Ecto neural progenitor cell (in vitro differentiated cells): ENCODE measurements at regions not wholly inside any gene's neighbourhood (a gene's known extent, or its start where the extent isn't known, plus 50 kb on each side); places are given as distances from the start of the nearest gene placed in this dataset.

ENCODE experiments used
- DNase-seq: peaks from one replicate; pipeline ENCODE4 v3.0.0-alpha.2; 2018; ENCODE audit warnings: low spot score

DNA sequence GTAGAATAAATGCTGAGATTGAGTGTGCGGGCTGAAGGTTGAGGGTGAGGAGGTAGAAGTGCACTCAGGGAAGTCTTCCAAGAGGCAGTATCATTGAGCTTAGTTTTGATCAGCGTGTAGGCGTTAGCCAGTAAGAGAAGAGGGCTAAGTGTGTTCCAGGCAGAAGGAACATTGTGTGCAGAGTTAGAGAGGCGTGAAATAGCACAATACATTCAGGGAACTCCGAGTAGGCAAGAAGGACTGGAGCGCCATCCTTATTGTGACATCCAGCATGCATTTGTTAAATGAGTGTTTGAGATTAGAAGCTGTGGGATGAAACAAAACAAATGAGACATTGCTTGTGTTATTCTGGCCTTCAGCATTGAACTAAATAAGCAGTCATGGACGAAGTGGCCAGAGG lies 140.9 kb upstream of the MKLN1 start:
- DNase-seq = no peak

DNA sequence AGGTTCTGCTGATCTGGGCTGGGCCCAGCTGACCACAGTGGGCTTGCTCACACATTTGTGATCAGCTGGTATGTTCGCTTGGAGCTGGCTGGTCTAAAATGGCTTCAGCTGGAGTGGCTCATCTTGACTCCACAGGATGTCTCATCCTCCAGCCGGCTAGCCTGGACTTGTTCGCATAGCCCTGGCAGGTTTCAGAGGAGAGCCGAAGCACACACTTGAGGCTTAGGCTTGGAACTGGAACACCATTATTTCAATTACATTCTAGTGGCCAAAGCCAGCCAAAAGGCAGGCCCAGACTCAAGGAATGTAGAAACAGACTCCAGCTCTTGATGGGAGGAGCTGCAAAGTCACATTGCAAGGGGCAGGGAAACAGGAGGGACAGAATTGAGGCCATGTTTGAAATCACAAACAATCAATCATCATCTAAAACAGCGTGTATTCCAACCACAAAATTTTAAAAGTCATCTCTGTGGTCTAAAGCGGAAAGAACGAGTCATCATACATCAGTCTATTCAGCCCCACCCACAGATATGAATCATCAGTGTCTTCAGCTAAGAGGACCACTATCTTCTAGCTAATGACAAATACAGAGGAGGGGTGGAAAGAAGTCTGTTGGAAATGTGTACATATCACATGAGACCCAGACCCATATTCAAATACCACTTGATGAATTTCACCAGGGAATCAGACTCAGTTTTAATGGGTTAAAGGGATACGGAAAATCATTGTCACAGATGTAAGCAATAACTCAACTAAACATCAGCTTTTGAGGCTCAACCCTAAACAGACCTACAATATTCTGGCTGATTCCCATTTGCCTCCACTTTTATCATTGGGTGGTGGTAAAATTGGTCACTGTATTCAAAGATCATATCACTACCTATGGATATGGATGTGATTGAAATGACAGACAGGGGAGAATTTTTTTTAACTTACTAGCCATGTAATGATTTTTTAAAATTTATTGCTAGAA lies 139.0 kb upstream of the MKLN1 start:
- DNase-seq = no peak

DNA sequence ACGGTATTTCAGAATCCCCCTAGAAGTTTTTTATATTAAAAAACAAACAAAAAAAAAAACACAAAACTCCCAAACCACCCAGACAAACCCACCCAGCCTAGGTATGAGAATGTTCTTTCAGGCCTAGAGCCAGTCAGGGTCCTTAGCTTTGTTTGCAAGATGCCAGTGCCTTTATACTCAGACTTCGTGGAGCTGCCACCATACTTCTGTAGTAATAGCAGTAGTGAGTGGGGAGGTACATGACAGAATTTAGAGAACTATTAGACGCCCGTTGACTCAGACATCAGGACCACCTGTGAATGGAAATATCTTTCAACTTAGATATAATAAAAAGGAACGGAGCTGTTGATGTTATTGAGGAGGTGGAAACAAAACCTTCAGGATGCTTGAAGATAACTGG lies 138.2 kb upstream of the MKLN1 start:
- DNase-seq = no peak

DNA sequence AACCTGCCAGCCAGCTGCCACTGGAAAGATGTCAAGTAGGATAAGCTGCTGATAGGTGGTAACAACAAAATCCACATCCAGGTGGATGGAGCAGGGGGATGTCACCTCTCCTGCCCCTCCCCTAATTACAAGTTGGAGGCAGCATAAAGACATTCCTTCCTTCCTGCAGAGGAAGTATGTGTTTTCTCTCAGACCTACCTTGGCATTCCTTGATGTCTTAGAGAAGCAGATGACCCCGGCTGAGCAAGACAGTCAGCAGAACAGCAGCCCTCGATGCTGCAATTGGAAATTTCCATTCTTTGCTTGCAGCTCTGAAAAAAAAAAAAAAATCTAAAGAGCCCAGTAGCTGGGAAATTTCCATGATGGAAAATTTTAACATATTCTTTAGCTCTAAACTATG lies 137.5 kb upstream of the MKLN1 start:
- DNase-seq = no peak

DNA sequence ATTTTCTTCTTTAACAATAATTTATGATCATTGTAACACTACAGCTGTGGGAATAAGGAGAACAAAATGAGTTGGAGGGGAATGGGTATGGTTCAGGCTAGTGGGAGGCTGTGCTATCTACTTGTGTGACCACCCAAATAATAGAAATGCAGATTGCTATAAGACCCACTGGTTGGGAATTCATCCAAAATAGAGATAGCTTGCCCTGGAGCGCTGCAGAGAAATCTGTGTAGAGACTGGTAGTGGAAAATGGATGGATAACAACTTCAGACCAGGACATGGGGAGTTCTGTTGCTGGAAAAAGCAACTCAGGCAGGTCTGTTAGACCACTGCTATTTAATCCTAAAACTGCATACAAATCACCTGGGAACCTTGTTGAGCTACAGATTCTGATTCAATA lies 137.1 kb upstream of the MKLN1 start:
- DNase-seq = no peak

DNA sequence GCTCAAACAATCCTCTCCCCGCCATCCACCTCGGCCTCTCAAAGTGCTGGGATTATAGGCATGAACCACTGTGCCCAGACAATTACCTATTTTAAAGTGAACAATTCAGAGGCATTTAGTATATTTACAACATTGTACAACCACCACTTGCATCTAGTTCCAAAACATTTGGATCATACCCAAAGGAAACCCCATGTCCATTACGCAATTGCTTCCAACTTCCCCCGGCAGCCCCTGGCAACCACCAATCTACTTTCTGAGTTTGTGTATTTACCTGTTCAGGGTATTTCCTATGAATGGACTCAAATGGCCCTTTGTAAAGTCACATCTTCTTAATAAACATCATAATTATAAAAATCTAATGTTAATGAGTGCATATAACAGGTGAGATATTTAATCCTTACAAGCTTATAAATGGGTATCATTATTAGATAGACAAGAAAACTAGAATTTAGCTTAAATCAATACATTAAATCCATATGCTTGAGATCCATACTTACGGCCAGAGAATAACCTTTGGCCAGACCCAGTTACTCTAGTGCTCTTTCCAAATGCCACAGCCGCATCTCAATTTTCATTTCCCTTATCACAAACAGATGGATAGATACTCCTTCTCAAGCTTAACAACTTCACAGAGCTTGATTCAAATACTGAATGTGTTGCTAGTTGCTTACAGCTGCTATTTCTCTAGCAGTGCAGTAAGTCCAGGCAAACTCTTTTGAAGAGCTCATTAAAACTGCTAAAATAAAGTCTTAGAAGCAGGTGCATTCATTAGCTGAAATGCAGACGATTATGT lies 133.4 kb upstream of the MKLN1 start:
- DNase-seq = no peak

DNA sequence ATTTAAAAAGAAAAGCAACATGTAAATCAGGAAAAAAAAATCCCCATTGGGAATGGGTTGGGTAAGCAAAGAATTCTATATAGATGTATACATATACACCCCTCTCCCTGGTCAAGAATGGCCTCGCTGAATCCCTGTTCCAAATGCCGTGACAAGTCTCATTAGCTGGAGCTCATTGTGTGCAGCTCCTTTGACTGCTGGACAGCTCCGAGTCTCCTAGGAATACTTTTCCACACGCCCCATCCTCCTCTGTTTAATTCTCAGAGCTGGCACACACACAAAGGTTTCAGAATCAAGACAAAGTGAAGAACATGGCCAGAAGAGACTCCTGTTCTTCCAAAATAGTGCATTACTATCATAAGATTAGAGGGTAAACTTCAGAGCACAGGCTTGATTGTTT lies 130.9 kb upstream of the MKLN1 start:
- DNase-seq = peak; percentile 63

DNA sequence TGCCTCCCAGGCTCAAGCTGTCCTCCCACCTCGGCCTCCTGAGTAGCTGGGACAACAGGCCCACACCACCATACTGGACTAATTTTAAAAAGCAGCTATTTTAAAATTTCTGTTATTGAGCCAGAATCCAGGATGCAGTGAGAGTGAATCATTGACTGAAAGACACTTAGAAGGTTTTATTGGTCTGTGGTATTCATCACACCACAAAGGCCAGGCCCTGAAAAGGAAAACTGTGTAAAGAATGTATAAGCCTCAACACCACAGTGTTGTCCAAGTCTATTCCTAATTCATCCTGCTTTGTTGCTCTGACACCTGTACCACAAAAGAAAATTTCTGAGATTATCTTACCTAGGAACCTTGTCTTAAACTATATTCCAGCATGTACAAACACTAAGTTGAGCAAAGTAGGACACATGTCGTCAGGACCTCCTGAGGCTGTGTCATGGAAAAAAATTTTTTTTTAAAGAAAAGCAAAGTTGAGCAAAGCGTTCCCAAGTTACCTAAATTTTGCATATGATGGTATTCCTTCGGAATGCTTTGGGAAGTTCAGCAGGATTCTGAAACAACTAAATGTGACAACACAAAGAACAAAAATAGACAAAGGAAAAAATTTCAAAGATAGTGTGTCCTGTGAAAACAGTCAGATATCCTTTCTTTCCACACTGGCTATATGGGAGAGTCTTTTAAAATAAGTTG lies 129.6 kb upstream of the MKLN1 start:
- DNase-seq = no peak

DNA sequence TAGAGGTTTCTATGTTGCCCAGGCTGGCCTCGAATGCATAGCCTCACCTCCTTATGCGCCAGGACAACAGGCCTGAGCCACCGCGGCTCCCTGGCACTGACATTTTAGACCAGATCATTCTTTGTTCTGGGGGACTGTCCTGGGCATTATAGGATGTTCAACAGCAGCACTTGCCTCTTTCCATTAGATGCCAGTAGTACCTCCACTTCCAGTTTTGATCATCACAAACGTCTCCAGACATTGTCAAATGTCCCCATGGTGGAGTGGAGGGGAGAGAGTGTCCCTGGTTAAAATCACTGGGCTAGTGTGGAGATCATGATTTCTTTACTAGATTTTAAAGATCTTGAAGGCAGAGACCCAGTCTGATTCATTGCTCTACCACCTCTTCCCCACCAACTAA lies 125.2 kb upstream of the MKLN1 start:
- no peak for DNase-seq

DNA sequence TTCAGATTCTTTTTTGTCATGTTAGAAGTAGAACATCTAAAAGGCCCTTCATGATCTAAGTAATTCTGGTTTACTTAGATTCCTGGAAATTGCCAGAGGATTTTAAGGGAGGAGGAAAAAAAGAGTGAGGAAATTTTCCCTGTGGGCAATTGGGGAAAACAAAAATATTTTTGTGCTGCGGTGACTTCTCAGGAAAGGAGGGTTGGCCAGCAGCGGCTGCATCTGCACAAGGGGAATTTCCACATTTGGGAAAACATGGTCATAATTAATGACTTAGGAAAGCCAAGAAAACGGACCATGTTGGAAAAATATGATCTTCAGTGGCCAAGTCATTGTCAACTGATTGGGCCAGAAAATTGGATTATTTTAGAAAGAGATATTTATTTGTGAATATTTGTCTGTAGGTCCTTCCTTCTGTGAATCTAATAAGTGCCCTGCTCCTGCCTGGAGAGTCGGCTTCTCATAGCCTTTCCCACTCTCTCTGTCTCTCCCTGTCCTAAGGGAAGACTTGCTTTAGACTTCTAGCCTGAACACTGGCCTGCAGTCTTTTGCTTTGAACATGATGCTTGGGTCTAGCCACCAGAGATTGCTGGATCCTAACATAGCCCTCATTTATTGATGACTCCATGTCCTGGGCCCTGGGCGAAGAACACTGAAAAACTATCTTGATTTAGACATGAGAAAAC lies 124.2 kb upstream of the MKLN1 start:
- DNase-seq = no peak

DNA sequence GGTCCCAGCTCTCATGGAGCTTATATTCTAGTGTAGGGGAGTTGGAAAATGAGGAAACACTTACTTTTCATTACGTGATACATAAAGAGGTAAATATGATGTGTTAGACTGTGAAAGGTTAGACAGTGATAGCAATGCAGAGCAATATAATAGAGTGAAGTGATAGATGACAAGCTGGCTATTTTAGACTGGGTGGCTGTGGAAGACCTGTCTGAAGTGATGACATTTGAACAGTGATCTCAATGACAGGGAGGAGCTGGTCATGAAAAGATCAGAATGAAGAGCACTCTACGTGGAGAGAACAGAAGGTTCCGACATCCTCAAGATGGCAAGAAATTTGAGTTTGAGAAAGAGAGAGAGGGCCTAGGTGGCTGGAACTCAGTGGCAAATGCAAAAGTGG lies 118.9 kb upstream of the MKLN1 start:
- DNase-seq = no peak

DNA sequence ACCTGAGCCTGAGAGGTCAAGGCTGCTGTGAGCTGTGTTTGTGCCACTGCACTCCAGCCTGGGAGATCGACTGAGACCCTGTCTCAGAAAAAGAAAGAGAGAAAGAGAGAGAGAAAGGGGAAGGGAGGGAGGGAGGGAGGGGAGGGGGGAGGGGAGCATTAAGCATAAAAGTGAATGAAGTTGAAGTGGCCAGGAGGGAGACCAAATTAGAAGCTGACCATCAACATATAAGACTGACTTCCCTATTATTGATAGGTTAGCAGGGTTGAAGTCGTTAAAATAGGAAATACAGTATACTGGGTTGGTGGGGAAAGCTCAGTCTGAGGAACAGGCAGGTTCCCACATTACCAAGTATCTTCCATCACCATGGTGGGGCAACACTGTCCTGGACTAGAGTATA lies 117.1 kb upstream of the MKLN1 start:
- no peak for DNase-seq

DNA sequence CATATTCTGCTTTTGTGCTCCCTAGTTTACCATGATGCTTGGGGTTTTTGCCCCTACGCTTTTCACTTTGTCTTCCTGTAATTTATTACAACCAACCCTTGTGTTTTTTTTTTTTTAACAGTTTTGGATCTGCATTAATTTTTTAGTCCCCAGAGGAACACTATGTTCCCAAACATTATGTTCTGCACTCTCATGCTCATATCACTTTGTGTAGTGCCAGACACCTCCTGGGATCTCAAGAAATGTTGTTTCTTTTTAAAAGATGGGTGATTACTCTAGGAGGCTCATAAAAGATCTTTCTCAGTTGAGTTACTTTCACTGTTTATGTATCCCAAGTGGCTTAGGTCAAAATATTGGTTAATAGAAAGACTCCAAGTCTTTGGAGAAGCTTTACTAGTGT lies 116.2 kb upstream of the MKLN1 start:
- no peak for DNase-seq

DNA sequence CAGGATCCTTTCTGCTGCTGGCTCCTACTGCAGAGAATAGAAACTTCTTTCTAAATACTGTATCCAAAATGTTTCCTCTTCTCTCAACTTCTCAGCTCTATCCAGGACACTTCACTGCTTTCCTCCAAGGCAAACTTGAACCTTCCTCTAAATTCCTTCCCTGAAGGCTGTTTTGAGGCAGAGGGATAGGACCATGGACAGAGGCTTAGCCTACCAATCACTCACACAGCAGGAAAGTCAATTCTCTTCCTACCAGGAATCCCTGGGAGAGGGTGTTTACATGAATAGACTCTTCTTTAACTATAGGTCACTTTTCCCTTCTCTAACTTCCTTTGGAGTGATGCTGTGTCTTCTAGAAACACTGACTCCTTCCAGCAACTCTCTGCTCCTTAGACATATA lies 115.6 kb upstream of the MKLN1 start:
- DNase-seq = no peak

DNA sequence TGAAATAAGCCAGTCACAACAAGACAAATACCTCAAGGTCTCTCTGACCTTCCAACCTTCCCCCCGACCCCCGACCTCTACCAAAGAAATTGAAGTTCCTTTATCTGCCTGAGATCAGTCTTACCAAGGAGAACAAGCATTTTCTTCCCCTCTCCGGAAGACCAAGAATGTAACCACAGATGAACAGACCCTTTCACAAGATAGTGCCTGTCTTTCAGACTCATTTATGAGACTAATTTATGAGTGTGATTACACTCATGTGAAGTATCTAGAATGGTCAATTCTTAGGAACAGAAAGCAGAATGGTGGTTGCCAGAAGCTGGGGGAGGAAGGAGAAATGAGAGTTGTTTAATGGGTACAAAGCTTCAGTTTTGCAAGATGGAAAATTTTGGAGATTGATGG lies 108.9 kb upstream of the MKLN1 start:
- DNase-seq = no peak

DNA sequence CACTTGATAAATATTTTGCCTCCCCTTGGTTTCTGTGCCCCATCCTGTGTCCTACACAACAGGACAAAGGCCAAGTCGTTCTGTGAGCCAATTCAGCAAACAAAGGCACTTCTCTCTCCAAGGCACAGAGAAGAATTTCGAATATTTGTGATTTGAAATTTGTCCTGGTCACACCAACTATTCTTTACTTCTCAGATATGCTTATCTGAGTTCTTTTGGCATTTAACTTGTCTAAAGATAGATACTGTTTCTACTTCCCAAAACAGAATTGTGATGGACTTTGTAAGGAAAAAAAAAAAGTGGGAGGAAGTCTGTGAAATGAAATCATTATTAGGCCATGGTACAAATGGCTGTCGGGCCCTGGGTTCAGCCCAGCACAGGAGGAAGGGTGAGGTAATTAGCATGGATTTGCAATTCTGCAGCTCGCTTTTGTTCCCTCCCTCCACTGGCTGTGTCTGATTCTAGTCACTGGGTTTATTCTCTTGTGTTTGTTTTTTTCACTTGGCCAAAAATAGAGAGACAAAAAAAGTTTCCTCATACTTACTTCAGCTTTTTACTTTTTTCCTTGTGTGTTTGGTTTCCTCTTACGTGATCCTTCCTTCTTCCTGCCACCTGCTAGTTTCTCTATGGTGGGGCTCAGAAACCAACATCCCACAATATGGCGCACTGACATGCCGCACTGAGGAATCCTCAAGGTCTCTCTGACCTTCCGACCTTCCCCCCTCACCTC lies 108.2 kb upstream of the MKLN1 start:
- DNase-seq = no peak

DNA sequence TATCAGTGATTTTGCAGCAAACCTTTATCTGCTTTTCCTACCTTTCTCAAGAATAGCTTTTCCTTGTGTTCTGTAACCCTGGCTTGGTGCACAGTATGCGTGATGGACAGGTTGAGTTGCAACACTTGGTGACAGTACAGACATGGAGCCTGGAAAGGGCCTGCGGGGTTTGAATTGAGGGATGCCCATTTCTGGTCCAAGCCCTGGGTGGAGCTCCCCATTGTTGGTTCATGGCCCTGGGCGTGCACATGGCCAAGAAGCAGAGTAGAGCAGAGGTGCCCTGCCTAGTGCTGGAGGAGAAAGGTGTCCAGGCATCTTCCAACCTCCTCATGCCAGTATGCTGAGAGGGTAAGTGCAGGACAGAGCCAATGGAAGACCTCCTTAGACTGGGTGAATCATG lies 106.6 kb upstream of the MKLN1 start:
- DNase-seq = no peak

DNA sequence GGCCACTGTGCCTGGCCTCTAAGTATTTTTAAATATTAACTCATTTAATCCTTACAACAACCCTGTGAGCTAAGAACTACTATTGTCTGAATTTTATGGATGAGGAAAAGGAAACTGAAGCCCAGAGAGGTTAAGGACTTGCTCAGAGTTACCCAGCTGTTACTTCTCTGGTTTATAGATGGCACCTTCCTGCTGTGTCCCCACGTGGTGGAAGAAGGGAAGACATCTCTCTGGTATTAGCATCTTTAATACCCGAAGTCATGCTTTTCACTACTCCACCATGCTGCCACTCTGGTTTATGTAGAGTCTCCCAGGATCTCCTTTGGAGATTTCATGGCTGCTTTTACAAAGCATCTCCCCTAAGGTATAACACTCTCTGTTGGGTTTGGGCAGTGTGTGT lies 105.5 kb upstream of the MKLN1 start:
- DNase-seq = no peak

DNA sequence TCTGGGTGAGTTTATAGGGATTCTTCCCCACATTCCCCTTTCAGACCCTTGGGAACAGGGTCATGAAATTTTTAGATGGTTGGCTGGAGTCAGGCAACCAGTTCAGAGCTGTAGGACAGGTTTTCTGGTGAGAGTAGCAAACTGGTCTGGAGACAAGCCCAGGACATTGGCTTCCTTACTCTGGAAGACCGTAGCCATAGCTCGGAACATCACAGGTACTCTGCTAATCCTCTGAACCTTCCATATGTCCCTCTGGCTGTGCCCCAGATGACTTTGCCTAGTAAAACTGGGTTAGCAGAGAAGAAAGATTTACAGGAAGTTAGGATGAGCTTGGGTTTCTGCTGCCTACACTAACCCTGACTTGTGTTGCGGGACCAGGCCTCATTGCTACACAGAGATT lies 104.5 kb upstream of the MKLN1 start:
- no peak for DNase-seq

DNA sequence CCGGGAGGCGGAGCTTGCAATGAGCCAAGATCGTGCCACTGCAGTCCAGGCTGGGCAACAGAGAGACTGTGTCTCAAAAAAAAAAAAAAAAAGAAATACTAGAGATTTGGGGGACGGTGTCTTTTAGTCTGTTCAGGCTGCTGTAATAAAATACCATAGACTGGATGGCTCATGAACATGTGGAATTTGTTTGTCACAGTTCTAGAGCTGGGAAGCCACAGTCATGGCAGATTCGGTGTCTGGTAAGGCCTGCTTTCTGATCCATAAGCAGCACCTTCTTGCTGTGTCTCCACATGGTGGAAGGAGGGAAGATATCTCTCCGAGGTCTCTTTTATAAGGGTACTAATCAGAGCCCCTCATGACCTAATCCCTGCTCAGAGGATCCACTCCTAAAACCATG lies 102.7 kb upstream of the MKLN1 start:
- DNase-seq = no peak
